Activated naive CD4-positive, alpha-beta T cell treated with anti-CD3 and anti-CD28 coated beads, Interleukin-2, amount 50 U/mL, for 24 hours (primary cell): ENCODE measurements at regions not wholly inside any gene's neighbourhood (a gene's known extent, or its start where the extent isn't known, plus 50 kb on each side); places are given as distances from the start of the nearest gene placed in this dataset.

Experiments used
- H3K27ac Mint-ChIP-seq: one replicate; pipeline ENCODE4 v1.8.0; 2021; ENCODE audit warnings: mild to moderate bottlenecking, mixed read lengths
- H3K27me3 Mint-ChIP-seq: one replicate; pipeline ENCODE4 v1.8.0; 2021; ENCODE audit warnings: mixed read lengths
- H3K36me3 Mint-ChIP-seq: one replicate; pipeline ENCODE4 v1.8.0; 2021; ENCODE audit warnings: mixed read lengths
- H3K4me1 Mint-ChIP-seq: one replicate; pipeline ENCODE4 v1.8.0; 2021; ENCODE audit warnings: mixed read lengths
- H3K4me3 Mint-ChIP-seq: one replicate; pipeline ENCODE4 v1.8.0; 2021; ENCODE audit warnings: mild to moderate bottlenecking, mixed read lengths
- H3K9me3 Mint-ChIP-seq: one replicate; pipeline ENCODE4 v1.8.0; 2021; ENCODE audit warnings: mixed read lengths

DNA sequence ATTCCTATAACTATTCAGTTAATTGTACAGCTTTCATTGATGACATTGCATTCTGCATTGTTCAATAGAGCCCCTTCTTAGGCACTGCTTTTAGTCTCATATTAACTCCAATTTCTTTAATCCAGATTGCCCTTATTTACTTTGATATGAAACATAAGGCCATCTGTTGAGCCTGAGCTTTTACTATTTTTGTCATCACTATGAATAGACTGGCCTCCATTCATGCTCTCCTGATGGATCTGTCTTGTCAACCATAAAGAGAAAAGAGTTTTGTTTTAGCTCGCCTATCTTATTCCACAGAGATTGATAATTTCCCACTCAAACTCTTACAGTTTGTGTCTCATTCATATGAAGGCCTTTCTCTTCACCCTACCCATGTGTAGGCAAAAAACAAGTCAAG, 159.2 kb upstream of the DTNA start:
- Mint-ChIP-seq H3K4me1 (no peaks in the 10 kb centered on the region), H3K9me3 (no peaks in the 10 kb centered on the region), H3K36me3 (no peaks in the 10 kb centered on the region), H3K4me3 (no peak overlapping the region), H3K27ac (no peak overlapping the region), H3K27me3 (no peaks in the 10 kb centered on the region)

DNA sequence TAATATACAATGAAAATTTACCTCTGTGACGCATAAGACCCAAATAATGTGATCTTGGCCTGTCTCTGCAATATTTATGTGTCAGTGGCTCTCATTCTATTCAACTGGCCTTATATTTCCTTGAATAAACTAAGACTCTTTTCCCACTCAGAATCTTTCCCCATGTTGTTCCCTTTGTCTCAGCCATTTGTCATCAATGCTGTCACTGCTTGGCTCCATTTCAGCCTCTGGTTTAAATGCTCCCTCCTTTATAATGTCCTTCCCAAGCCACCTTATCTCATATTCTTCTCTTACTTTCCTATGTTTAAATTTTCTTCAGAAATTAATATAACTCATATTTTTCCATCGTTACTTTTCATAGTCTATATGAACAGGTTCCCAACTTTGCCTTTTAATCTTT, 158.3 kb upstream of the DTNA start:
- Mint-ChIP-seq H3K4me3 (no peak overlapping the region), H3K9me3 (no peaks in the 10 kb centered on the region)

DNA sequence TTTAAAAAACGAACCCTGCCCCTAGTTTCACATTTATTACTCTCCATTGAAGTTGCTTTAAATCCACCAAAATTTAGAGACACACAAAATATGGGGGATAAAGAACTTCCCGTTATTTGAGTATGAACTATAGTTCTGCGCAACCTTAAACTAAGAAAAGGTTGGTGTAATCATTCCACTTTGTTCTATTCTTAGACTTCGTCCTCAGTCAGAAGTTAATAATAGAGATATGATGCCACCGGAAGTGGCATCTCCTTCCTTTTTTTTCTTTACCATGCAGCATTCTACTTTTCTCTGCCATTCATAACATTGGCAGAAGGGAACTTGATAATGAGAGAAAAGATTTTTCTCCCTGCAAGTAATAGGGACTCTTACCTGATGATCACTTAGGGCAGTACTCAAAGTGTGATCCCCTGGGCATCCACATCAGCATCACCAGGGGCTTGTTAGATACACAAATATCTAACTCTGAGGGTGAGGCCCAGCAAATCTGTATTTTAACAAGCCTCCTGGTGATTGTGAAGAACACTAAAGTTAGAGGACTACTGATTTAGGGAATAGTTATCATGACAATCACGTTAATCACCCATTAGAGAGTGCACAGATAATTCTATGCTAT, 147.7 kb upstream of the DTNA start:
- peaks cover 6% of the 10 kb centered on the region for H3K9me3 Mint-ChIP-seq
- no peak overlapping the region for H3K27ac Mint-ChIP-seq
- no peaks in the 10 kb centered on the region for H3K36me3 Mint-ChIP-seq
- H3K27me3 Mint-ChIP-seq, result no peaks in the 10 kb centered on the region
- H3K4me3 Mint-ChIP-seq, result no peak overlapping the region
- H3K4me1 Mint-ChIP-seq, result no peaks in the 10 kb centered on the region

More for the DNA sequence above, 158.3 kb upstream of the DTNA start:
- no peak overlapping the region for H3K27ac Mint-ChIP-seq
- H3K4me1 Mint-ChIP-seq, result no peaks in the 10 kb centered on the region
- no peaks in the 10 kb centered on the region for H3K36me3 Mint-ChIP-seq
- H3K27me3 Mint-ChIP-seq, result no peaks in the 10 kb centered on the region

DNA sequence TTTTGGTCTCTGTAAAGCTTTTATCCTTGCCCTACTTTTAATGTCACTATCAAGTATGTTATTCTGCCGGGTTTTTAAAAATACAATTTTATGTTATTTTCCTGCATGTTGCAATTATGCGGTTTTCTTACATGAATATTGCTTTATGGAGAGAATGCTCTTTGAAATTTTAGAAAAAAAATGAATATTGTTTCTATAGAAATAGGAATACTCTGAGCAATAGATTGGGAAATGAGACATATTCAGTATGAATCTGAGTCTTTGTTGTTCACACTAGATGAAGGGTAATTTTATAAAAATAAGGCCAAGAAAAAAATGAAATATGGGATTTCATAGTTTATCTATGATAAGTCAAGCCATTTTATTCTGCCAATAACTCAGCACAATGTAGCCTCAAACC, 142.2 kb upstream of the DTNA start:
- Mint-ChIP-seq H3K36me3 (no peaks in the 10 kb centered on the region), H3K4me1 (no peaks in the 10 kb centered on the region), H3K4me3 (no peak overlapping the region), H3K27me3 (no peaks in the 10 kb centered on the region), H3K27ac (no peak overlapping the region), H3K9me3 (no peaks in the 10 kb centered on the region)

DNA sequence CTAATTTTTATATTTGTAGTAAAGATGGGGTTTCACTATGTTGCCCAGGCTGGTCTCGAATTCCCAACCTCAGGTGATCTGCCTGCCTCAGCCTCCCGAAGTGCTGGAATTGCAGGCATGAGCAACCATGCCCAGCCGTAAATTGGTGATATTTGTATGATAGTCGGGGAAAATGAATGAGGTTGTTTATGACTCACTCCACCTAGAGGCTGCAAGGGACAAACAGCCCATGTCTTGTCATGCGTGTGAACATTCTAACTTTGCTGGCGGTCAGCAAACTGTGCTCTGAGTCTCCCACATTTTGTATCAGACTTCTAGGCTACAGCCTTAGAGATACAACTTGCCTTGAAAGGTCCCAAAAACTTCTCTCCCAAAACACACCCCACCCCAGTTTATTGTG, 133.5 kb upstream of the DTNA start:
- no peaks in the 10 kb centered on the region for H3K4me1 Mint-ChIP-seq
- peaks cover 14% of the 10 kb centered on the region for H3K9me3 Mint-ChIP-seq
- no peak overlapping the region for H3K27ac Mint-ChIP-seq
- no peaks in the 10 kb centered on the region for H3K36me3 Mint-ChIP-seq
- H3K4me3 Mint-ChIP-seq, result no peak overlapping the region
- H3K27me3 Mint-ChIP-seq, result peaks cover 1% of the 10 kb centered on the region

DNA sequence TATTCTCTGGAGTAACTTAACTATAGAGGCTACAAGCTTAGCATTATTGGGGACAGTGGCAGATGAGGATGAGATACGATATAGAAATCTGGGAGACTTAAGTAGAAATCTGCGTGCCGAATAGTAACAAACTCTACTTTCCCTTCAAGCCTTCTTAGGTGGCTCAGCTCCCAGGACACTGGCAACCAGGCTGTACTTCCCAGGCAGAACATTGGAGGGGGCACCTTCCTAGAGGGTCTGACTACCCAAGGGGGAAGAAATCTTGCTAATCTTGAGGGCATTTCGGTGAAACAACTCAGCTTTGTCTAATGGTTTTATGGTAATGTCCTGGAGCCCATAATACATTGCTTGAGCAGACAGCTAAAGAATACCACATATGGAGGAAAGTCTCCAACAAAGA, 126.2 kb upstream of the DTNA start:
- Mint-ChIP-seq H3K4me1 (no peaks in the 10 kb centered on the region), H3K27me3 (peaks cover 1% of the 10 kb centered on the region), H3K36me3 (no peaks in the 10 kb centered on the region), H3K27ac (no peak overlapping the region), H3K9me3 (peaks cover 5% of the 10 kb centered on the region), H3K4me3 (no peak overlapping the region)

DNA sequence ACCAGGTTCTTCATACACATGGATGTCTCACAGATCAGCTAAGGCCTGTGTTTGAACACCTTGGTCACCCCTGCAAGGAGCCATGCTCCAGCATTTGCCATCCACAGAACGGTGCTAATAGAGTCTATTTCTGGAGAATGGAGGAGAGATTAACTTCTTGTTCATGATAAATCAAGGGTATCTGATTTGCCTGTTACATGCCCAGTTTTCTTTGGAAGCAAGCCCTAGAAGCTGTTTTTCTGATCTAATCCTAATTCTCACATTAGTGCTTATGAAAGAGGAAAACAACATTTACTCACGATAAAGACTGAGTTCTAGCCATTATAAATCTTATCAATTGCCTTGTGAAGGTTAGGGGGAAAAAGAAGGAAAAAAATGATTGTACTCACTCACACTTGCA, 119.6 kb upstream of the DTNA start:
- no peaks in the 10 kb centered on the region for H3K27me3 Mint-ChIP-seq
- H3K4me1 Mint-ChIP-seq, result no peaks in the 10 kb centered on the region
- H3K4me3 Mint-ChIP-seq, result no peak overlapping the region
- H3K27ac Mint-ChIP-seq, result no peak overlapping the region
- H3K9me3 Mint-ChIP-seq, result no peaks in the 10 kb centered on the region
- H3K36me3 Mint-ChIP-seq, result no peaks in the 10 kb centered on the region

DNA sequence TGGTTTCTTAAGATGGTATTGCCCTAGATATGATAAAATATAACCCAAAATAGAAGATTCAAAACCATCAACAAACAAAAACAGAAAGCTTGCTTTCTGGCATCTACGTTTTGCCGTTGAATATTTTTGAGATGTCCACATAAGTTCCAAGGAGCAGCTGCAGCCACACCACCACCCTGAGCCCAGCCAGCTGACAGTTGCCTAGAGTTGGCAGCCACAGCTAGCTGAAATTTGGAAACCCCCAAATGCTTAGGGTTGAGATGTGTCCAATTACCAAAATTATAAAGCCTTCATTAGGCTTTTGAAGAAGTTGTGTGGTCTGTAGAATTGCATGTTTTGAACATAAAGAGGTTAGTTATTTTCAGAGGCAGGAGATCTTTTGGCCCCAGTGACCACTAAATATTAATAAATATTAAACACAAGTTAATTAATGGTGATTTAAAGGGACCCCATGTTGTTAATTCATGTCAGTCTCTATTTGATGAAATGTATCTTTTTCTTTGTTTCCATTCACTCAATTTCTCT, 118.1 kb upstream of the DTNA start:
- Mint-ChIP-seq H3K36me3 (no peaks in the 10 kb centered on the region), H3K27me3 (no peaks in the 10 kb centered on the region), H3K9me3 (peaks cover under 1% of the 10 kb centered on the region), H3K4me1 (no peaks in the 10 kb centered on the region), H3K4me3 (no peak overlapping the region), H3K27ac (no peak overlapping the region)

DNA sequence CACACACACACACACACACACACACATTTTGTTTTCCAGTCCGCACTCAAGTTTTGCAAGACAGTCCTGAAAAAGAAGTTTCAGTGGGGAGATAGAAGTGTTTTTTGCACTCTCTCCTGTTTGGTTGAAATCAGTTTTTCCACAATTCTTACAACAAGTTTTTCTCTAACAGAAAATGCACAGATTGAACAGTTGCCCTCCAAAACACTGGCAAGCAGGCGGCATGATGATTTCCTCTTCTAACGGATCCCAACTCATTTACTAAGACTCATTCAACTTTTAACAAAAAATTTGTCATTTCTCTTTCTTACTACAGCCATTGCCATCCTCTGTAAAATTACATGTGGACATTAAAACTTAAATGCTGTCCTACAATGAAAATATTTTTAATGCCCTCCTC, 117.6 kb upstream of the DTNA start:
- Mint-ChIP-seq H3K27me3 (peaks cover 2% of the 10 kb centered on the region), H3K4me3 (no peak overlapping the region), H3K27ac (no peak overlapping the region), H3K9me3 (peaks cover 5% of the 10 kb centered on the region), H3K36me3 (no peaks in the 10 kb centered on the region), H3K4me1 (no peaks in the 10 kb centered on the region)

DNA sequence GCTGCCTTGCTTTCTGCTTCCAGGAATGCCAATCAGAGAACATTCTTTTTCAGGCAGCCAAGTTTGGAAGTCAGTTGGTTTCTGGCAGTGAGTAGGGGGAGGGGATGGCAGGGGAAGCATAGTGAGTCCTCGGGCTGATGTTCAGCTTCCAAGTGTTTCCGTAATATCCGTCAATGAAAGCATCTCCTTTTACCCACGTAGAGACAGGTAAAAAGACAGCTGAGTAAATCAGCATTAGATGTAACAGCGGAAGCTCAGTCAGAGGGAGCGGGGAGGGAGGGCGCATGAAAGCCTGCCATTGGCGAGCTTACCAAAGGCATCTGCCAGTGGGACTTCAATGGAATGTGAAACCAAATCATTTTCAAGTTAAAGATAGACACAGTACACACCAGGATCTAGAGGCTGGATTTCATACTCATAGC, 117.1 kb upstream of the DTNA start:
- no peak overlapping the region for H3K27ac Mint-ChIP-seq
- H3K4me1 Mint-ChIP-seq, result no peaks in the 10 kb centered on the region
- H3K27me3 Mint-ChIP-seq, result peaks cover 2% of the 10 kb centered on the region
- peaks cover 6% of the 10 kb centered on the region for H3K9me3 Mint-ChIP-seq
- H3K36me3 Mint-ChIP-seq, result no peaks in the 10 kb centered on the region
- H3K4me3 Mint-ChIP-seq, result no peak overlapping the region

DNA sequence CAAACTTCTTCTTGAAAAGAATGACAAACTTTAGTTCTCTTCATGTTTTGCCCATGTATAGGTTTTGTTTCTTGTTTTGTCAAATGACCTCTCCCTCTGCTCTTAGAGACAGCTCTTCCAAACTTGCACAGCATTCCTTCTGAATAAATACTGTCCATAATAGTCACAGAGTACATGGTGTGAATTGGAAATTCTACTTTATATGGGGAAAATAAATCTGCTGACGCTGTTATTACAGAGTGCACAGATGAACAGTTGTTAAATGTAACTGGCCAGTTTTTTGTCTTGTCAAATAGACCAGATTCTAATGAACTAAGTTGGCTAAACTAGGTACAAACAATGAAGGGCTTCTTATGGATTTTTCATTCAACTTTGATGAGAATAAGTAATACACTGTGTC, 115.8 kb upstream of the DTNA start:
- H3K36me3 Mint-ChIP-seq, result no peaks in the 10 kb centered on the region
- peaks cover 6% of the 10 kb centered on the region for H3K9me3 Mint-ChIP-seq
- no peak overlapping the region for H3K4me3 Mint-ChIP-seq
- no peak overlapping the region for H3K27ac Mint-ChIP-seq
- H3K27me3 Mint-ChIP-seq, result peaks cover 2% of the 10 kb centered on the region
- no peaks in the 10 kb centered on the region for H3K4me1 Mint-ChIP-seq

DNA sequence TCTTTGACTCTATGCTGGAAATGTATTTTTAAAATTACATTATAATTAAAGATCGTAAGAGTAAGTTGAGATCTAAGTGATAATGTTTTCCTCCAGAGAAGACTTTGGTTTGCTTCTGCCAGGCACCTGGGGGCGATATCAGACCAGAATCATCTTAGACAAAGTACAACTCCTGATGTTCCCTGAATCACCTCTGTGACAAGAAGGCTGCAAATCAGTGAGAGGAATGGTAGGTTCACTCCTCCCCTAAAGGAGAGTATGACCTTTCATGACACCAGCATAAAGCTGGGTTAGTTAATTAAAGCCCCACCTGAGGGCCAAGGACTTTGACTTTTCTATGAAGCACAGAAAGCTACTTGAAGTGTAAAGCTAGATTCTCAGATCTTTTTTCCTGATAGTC, 114.4 kb upstream of the DTNA start:
- peaks cover 2% of the 10 kb centered on the region for H3K27me3 Mint-ChIP-seq

DNA sequence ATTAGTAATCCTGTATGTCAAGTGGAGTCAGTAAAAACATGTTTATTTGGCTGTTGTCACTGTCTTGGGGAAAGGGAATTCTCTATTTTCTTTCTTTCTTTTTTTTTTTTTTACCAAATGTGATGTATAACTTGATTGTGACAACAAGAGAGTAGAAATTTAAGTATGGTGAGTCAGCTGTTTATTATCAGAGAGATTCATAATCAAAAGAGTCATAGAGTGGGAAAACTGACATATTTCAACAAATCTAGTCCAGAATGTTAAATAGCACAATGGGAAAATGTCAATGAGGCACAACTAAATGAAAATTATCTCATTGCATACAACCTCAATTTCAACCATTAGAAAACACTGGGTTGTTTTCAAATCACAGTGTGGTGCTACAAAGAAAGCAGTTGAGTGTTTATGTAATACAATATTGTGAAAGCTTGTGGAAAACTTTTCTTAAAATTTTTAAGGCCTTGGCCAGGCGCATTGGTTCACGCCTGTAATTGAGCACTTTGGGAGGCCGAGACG, 111.9 kb upstream of the DTNA start:
- no peaks in the 10 kb centered on the region for H3K4me1 Mint-ChIP-seq
- no peak overlapping the region for H3K27ac Mint-ChIP-seq
- peaks cover 2% of the 10 kb centered on the region for H3K27me3 Mint-ChIP-seq
- no peaks in the 10 kb centered on the region for H3K36me3 Mint-ChIP-seq
- no peak overlapping the region for H3K4me3 Mint-ChIP-seq
- H3K9me3 Mint-ChIP-seq, result peaks cover 6% of the 10 kb centered on the region

More for the DNA sequence above, 114.4 kb upstream of the DTNA start:
- Mint-ChIP-seq H3K36me3 (no peaks in the 10 kb centered on the region), H3K4me3 (no peak overlapping the region), H3K9me3 (peaks cover 6% of the 10 kb centered on the region), H3K27ac (no peak overlapping the region), H3K4me1 (no peaks in the 10 kb centered on the region)

DNA sequence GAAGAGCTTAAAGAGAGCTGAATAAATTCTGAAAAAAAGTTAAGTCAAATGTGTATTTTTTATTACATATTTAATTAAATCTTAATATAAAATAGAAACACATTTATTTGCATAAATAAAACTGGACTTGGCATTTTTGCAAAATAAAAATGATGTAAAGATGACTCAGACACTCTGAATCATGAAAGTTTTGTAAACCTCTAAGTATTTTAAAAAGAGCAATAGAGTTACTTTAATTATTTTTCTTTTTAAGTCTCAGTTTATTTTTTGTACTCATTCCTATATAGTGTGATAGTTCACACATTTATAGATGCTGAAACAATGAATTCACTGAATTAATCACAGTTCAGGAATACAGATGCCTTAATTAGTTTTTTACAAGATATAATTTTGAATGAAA, 109.9 kb upstream of the DTNA start:
- no peaks in the 10 kb centered on the region for H3K4me1 Mint-ChIP-seq
- H3K27ac Mint-ChIP-seq, result no peak overlapping the region
- H3K36me3 Mint-ChIP-seq, result no peaks in the 10 kb centered on the region
- H3K4me3 Mint-ChIP-seq, result no peak overlapping the region
- H3K27me3 Mint-ChIP-seq, result peaks cover 2% of the 10 kb centered on the region
- peaks cover 6% of the 10 kb centered on the region for H3K9me3 Mint-ChIP-seq

DNA sequence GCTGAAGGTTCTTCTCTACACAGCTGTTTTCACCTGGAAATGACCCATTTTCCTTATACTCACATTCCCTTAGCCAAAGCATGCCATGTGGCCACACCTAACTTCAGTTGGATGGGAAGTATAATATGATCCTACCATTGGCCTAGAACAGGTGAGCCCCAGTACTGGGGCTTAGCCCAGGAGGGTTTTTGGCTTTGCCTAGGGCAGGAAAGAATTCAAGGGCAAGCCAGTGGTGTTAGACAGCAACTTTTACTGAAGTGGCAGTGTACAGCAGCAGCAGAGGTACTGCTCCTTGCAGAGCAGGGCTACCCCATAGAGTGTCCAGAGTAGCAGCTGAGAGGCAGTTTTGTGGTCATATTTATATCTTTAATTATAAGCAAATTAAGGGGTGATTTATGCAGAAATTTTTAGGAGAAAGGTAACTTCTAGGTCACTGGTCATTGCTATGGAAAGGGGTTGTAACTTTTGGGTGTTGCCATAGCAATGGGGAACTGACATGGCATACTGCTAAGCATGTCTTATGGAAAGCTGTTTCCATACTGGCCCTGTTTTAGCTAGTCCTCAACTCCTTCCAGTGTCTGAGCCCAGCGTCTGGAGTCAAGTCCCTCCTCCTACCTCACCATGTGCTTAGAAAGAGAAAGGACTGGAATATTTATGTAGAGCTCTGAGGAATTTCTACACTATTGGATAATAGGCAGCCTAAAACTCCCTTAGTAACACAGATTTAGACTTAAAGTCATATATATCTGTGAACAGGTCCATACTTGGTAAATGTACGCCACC, 109.0 kb upstream of the DTNA start:
- no peaks in the 10 kb centered on the region for H3K36me3 Mint-ChIP-seq
- no peak overlapping the region for H3K27ac Mint-ChIP-seq
- H3K4me1 Mint-ChIP-seq, result no peaks in the 10 kb centered on the region
- H3K4me3 Mint-ChIP-seq, result no peak overlapping the region
- peaks cover 6% of the 10 kb centered on the region for H3K9me3 Mint-ChIP-seq
- peaks cover 2% of the 10 kb centered on the region for H3K27me3 Mint-ChIP-seq

DNA sequence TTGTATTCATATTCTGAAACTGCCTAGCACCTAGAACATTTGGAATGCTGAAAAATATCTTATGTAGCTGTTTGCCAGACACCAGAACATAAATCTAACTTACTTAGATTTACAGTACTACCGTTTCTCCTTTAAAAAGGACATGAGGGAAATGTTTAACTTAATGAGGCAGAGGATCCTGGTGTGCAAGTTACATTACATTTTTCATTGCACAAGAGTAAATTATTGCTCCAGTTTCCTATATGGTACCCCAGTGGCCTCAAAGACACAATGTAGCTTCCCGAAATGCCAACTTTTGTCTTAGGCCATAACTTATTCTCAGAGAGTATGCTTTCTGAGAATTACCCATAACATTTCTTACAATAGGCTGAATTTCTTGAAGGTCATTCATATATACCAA, 105.5 kb upstream of the DTNA start:
- Mint-ChIP-seq H3K9me3 (no peaks in the 10 kb centered on the region), H3K27ac (no peak overlapping the region), H3K27me3 (no peaks in the 10 kb centered on the region), H3K4me3 (no peak overlapping the region), H3K36me3 (no peaks in the 10 kb centered on the region), H3K4me1 (no peaks in the 10 kb centered on the region)
